HG03565 (cell line): ENCODE measurements at regions not wholly inside any gene's neighbourhood (a gene's known extent, or its start where the extent isn't known, plus 50 kb on each side); places are given as distances from the start of the nearest gene placed in this dataset.

Source experiments
- ATAC-seq: cut with Tn5 transposase; IDR thresholded peaks from one replicate; pipeline ENCODE4 v1.9.1; 2021; ENCODE audit warnings: mild to moderate bottlenecking, moderate library complexity; ENCODE audit not compliant: unreplicated experiment

DNA sequence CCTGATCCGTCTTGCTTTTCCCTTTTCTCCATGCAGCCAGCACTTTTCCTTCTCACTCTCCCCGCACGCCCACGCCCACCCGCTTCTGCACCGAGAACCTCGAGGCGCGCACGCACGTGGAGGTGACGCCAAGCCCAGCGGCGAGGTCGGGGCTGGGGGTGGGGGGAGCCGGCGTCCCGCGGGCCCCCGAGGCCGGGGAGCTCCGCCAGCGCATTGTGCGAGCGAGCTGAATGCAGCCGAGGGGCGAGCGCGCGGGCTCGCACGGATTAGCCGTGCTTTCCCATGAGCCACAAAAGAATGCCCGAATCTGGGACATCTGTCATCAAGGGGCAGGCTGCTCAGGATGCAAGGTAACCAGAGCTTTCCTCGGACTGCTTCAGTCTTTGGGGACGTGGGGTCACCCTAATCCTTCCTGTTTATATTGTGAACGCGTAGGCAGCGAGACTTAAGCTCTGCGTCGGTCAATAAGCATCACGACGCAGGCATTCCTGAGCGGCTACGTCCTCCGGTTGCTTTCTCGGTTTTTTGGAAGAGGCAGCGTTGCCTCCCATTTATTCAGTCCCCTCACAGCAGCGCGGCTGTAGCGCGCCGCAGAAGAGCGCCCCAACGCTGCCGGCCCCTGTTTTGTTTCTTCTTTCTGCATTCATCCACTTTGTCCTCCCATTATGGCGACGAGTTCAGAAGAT is 67.3 kb upstream of the AKT3 start:
- ATAC-seq: no peak

GRCh38 chr1:243916160-243916559 is 66.1 kb upstream of the AKT3 start:
- no peak for ATAC-seq

DNA sequence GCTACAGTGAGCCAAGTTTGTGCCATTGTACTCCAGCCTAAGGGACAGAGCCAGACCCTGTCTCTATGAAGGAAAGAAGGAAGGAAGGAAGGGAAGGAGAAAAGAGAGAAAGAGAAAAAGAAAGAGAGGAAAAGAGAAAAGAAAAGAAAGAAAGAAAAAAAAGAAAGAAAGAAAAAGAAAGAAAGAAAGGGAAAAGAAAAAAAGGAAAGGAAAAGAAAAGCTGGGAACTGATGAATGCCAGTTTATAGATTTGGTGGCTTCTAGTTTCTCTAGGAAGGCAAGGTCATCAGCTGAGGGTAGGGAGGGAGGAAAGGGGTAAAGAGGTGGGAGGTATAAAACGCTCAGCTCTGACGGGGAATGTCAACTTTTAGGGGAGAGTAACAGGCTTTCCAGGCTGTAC is 62.3 kb upstream of the AKT3 start:
- no peak for ATAC-seq

- no peak for ATAC-seq
Observed at GRCh38 chr1:243910607-243911006, 60.6 kb upstream of the AKT3 start.

GRCh38 chr1:243903895-243904294 is 53.9 kb upstream of the AKT3 start:
- ATAC-seq: no peak

DNA sequence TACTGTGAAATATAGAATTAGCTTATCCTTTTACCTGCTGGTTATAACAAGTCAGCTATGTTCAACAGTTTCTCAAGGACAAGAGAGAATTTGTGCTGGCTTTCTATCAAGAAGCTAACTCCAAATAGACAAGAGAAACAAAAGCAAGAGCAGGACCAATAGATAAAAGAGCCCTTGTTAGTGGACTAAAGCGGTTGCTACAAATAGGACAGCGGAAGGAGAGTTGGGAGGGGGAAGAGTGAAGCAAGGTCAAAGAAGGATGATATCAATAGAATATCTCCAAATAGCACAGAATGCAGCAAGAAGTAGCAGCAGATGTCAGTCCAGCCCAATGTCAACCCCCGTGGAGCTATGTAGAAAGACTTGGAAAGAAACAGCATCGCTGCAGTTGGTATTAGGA is 53.0 kb upstream of the AKT3 start:
- ATAC-seq: no peak

DNA sequence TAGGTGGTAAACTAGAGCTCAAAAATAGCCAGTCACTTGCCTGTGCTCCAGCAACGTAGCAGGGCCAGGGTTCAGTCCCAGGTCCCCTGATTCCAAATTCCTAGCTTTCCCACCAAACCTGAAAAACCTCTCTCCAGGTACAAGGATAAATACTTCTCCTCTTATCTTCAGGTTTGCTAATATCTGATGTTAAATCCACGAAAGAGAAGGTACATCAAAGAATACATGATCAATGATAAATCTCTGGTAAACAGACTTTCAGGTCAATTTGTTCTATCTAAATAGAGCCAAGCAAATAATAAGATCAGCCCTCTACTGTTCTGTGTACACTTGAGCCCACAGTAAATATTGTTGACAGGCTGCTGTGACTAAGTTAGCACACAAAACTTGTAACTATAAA is 52.1 kb upstream of the AKT3 start:
- ATAC-seq: no peak
